ENCODE measurements at regions not wholly inside any gene's neighbourhood (a gene's known extent, or its start where the extent isn't known, plus 50 kb on each side); places are given as distances from the start of the nearest gene placed in this dataset.

DNA sequence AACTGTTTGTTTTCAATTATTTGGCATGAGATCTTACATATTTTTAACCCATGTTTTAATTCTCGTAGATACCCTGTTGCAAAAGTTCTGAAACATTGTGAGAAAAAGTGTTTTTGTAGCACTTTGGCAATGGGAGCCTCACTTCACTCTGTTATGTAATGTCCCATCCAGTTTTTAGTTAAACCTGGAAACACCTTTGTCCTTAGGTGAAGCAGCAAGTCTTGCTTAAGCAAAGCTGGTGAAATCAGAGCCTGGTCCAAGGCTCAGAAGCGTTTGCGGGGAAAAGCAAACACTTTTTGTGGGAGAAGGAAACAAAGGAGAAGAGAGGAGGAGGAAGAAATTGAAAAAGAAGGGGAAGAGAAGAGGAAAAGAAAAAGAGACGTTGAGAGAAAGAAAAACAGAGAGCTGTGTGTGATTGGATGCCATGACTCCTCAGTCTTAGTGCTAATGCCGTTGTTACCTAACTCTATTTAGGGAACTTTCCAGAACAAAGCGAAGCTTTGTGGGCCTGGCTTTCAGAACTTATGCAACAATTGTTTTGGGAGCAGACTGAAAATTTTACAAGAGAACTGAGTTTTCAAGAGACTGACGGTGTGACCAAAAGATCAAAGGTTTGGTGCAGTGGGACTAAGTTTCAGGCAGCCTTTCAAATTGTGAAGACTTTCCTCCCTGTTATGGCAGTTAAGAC is 93.1 kb downstream of the NTMT2 start:
- H4K20me1 ChIP-seq (ENCODE audit: control insufficient read depth, extremely low read depth, insufficient read depth, low read length): no peaks in the 10 kb centered on the region
- no peak overlapping the region for H3K4me3 ChIP-seq (ENCODE audit: control insufficient read depth in 2 of 3, extremely low read depth in 1 of 3, insufficient read depth in 2 of 3, low read depth in 1 of 3, low read length in 3 of 3)
- H2AFZ ChIP-seq (ENCODE audit: control insufficient read depth, low read length): no peak overlapping the region
- dilution Hi-C loops (cut with MboI; ENCODE audit: extremely low pct_ligation_motif_present, low sequenced_read_pairs): no loop called here
- H3K9me3 ChIP-seq (ENCODE audit: control insufficient read depth, low read depth, low read length): no peaks in the 10 kb centered on the region
- H3K9ac ChIP-seq (ENCODE audit: control insufficient read depth, extremely low read depth, insufficient read depth, low read length): no peak overlapping the region
- H3K79me2 ChIP-seq (ENCODE audit: control insufficient read depth, insufficient read depth, low read length): no peaks in the 10 kb centered on the region
- no peak overlapping the region for H3K4me2 ChIP-seq (ENCODE audit: control insufficient read depth, extremely low read depth, insufficient read depth, low read depth, low read length)
- H3K27me3 ChIP-seq (ENCODE audit: control insufficient read depth, extremely low read depth, insufficient read depth, low read length): no peaks in the 10 kb centered on the region
- H3K36me3 ChIP-seq (ENCODE audit: control insufficient read depth in 2 of 2, extremely low read depth in 1 of 2, insufficient read depth in 2 of 2, low read length in 2 of 2): no peaks in the 10 kb centered on the region
- DNase-seq (ENCODE audit: low read depth, low spot score) (no peak), FAIRE-seq (no peak)
- H3K4me1 ChIP-seq (ENCODE audit: control insufficient read depth, extremely low read depth, insufficient read depth, low read length): no peaks in the 10 kb centered on the region
- TF ChIP-seq, protein P1, sequence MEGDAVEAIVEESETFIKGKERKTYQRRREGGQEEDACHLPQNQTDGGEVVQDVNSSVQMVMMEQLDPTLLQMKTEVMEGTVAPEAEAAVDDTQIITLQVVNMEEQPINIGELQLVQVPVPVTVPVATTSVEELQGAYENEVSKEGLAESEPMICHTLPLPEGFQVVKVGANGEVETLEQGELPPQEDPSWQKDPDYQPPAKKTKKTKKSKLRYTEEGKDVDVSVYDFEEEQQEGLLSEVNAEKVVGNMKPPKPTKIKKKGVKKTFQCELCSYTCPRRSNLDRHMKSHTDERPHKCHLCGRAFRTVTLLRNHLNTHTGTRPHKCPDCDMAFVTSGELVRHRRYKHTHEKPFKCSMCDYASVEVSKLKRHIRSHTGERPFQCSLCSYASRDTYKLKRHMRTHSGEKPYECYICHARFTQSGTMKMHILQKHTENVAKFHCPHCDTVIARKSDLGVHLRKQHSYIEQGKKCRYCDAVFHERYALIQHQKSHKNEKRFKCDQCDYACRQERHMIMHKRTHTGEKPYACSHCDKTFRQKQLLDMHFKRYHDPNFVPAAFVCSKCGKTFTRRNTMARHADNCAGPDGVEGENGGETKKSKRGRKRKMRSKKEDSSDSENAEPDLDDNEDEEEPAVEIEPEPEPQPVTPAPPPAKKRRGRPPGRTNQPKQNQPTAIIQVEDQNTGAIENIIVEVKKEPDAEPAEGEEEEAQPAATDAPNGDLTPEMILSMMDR (optimal IDR thresholded peaks at IDR 0.05 in 1 of 3, IDR thresholded peaks at IDR 0.05 in 1 of 3, conservative IDR thresholded peaks at IDR 0.05 in 1 of 3; ENCODE audit: extremely low read depth in 1 of 3, insufficient read depth in 2 of 3, low read length in 3 of 3): no peak
- no peak for TF ChIP-seq EZH2 (IDR thresholded peaks at IDR 0.05; ENCODE audit: low read length)
- H3K9me1 ChIP-seq (ENCODE audit: control insufficient read depth, extremely low read depth, insufficient read depth, low read length): no peaks in the 10 kb centered on the region
- H3K27ac ChIP-seq (ENCODE audit: control insufficient read depth, insufficient read depth, low read length): no peak overlapping the region

DNA sequence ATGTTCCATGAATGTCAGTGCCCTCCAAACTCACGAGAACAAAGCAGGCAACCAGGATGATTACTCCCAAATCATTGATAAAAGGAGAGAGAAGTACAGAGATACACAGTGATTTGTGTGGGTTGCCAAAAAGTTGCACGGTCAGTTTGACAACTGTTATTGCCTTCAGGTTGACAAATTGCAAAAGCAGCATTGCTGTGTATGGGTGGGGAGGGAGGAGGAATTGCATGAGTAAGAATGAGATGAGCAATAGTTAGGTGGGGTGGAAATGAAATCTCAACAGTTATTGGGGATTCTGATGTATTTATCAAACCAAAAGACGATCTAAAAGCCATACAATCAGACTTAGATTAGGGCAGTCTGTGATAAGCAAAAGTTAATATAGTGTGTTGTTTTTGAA is 93.7 kb downstream of the NTMT2 start:
- Histone ChIP-seq H2AFZ (ENCODE audit: control insufficient read depth, low read length) (no peak overlapping the region), H3K4me3 (ENCODE audit: control insufficient read depth in 2 of 3, extremely low read depth in 1 of 3, insufficient read depth in 2 of 3, low read depth in 1 of 3, low read length in 3 of 3) (no peak overlapping the region), H3K9ac (ENCODE audit: control insufficient read depth, extremely low read depth, insufficient read depth, low read length) (no peak overlapping the region), H3K27me3 (ENCODE audit: control insufficient read depth, extremely low read depth, insufficient read depth, low read length) (no peaks in the 10 kb centered on the region), H3K79me2 (ENCODE audit: control insufficient read depth, insufficient read depth, low read length) (no peaks in the 10 kb centered on the region), H3K4me1 (ENCODE audit: control insufficient read depth, extremely low read depth, insufficient read depth, low read length) (no peaks in the 10 kb centered on the region), H3K4me2 (ENCODE audit: control insufficient read depth, extremely low read depth, insufficient read depth, low read depth, low read length) (no peak overlapping the region), H4K20me1 (ENCODE audit: control insufficient read depth, extremely low read depth, insufficient read depth, low read length) (no peaks in the 10 kb centered on the region), H3K27ac (ENCODE audit: control insufficient read depth, insufficient read depth, low read length) (no peak overlapping the region), H3K9me1 (ENCODE audit: control insufficient read depth, extremely low read depth, insufficient read depth, low read length) (no peaks in the 10 kb centered on the region), H3K9me3 (ENCODE audit: control insufficient read depth, low read depth, low read length) (no peaks in the 10 kb centered on the region), H3K36me3 (ENCODE audit: control insufficient read depth in 2 of 2, extremely low read depth in 1 of 2, insufficient read depth in 2 of 2, low read length in 2 of 2) (no peaks in the 10 kb centered on the region)
- no peak for FAIRE-seq
- dilution Hi-C loops (cut with MboI; ENCODE audit: extremely low pct_ligation_motif_present, low sequenced_read_pairs): no loop called here
- no peak for TF ChIP-seq EZH2 (IDR thresholded peaks at IDR 0.05; ENCODE audit: low read length)
- TF ChIP-seq, protein P1 (optimal IDR thresholded peaks at IDR 0.05 in 1 of 3, IDR thresholded peaks at IDR 0.05 in 1 of 3, conservative IDR thresholded peaks at IDR 0.05 in 1 of 3; ENCODE audit: extremely low read depth in 1 of 3, insufficient read depth in 2 of 3, low read length in 3 of 3): no peak
- DNase-seq (ENCODE audit: low read depth, low spot score): no peak

Measured in keratinocyte (primary cell).